ENCODE measurements at regions not wholly inside any gene's neighbourhood (a gene's known extent, or its start where the extent isn't known, plus 50 kb on each side); places are given as distances from the start of the nearest gene placed in this dataset.

- no peak for TF ChIP-seq CTCF (IDR thresholded peaks at IDR 0.05)
- Mint-ChIP-seq H3K27ac (ENCODE audit: unreplicated experiment) (no peak overlapping the region), H3K27me3 (ENCODE audit: low read depth) (no peaks in the 10 kb centered on the region), H3K36me3 (ENCODE audit: low read depth) (no peaks in the 10 kb centered on the region), H3K4me3 (ENCODE audit: unreplicated experiment) (no peak overlapping the region), H3K4me1 (ENCODE audit: low read depth) (no peaks in the 10 kb centered on the region), H3K9me3 (ENCODE audit: low read depth) (no peaks in the 10 kb centered on the region)
- no peak for DNase-seq (ENCODE audit: low spot score)
Measured at GRCh38 chr10:32161586-32161985, 105.4 kb upstream of the KIF5B start.

- H3K9me3 Mint-ChIP-seq (ENCODE audit: low read depth), result no peaks in the 10 kb centered on the region
- no peak overlapping the region for H3K27ac Mint-ChIP-seq (ENCODE audit: unreplicated experiment)
- H3K4me3 Mint-ChIP-seq (ENCODE audit: unreplicated experiment), result no peak overlapping the region
- no peaks in the 10 kb centered on the region for H3K27me3 Mint-ChIP-seq (ENCODE audit: low read depth)
- H3K4me1 Mint-ChIP-seq (ENCODE audit: low read depth), result peaks cover under 1% of the 10 kb centered on the region
- no peaks in the 10 kb centered on the region for H3K36me3 Mint-ChIP-seq (ENCODE audit: low read depth)
- TF ChIP-seq CTCF (IDR thresholded peaks at IDR 0.05), result no peak
- no peak for DNase-seq (ENCODE audit: low spot score)
Measured at GRCh38 chr10:32160864-32161263, 104.6 kb upstream of the KIF5B start.

GRCh38 chr10:32159264-32159663 lies 103.0 kb upstream of the KIF5B start:
- H3K9me3 Mint-ChIP-seq (ENCODE audit: low read depth), result peaks cover 5% of the 10 kb centered on the region
- no peak for DNase-seq (ENCODE audit: low spot score)
- no peaks in the 10 kb centered on the region for H3K27me3 Mint-ChIP-seq (ENCODE audit: low read depth)
- peaks cover 14% of the 10 kb centered on the region for H3K4me1 Mint-ChIP-seq (ENCODE audit: low read depth)
- no peak for TF ChIP-seq CTCF (IDR thresholded peaks at IDR 0.05)
- peaks cover 4% of the 10 kb centered on the region for H3K36me3 Mint-ChIP-seq (ENCODE audit: low read depth)
- H3K27ac Mint-ChIP-seq (ENCODE audit: unreplicated experiment), result no peak overlapping the region
- no peak overlapping the region for H3K4me3 Mint-ChIP-seq (ENCODE audit: unreplicated experiment)

- DNase-seq (ENCODE audit: low spot score), result no peak
- H3K27me3 Mint-ChIP-seq (ENCODE audit: low read depth), result no peaks in the 10 kb centered on the region
- no peak overlapping the region for H3K4me3 Mint-ChIP-seq (ENCODE audit: unreplicated experiment)
- peaks cover 12% of the 10 kb centered on the region for H3K9me3 Mint-ChIP-seq (ENCODE audit: low read depth)
- H3K27ac Mint-ChIP-seq (ENCODE audit: unreplicated experiment), result no peak overlapping the region
- peaks cover 14% of the 10 kb centered on the region for H3K4me1 Mint-ChIP-seq (ENCODE audit: low read depth)
- peaks cover 6% of the 10 kb centered on the region for H3K36me3 Mint-ChIP-seq (ENCODE audit: low read depth)
- no peak for TF ChIP-seq CTCF (IDR thresholded peaks at IDR 0.05)
Measured at GRCh38 chr10:32156031-32156495, 99.8 kb upstream of the KIF5B start.

- H3K27ac Mint-ChIP-seq (ENCODE audit: unreplicated experiment), result peak overlapping the region; percentile 88
- H3K4me1 Mint-ChIP-seq (ENCODE audit: low read depth), result peaks cover 21% of the 10 kb centered on the region
- H3K36me3 Mint-ChIP-seq (ENCODE audit: low read depth), result peaks cover 6% of the 10 kb centered on the region
- no peak for TF ChIP-seq CTCF (IDR thresholded peaks at IDR 0.05)
- no peak overlapping the region for H3K4me3 Mint-ChIP-seq (ENCODE audit: unreplicated experiment)
- H3K9me3 Mint-ChIP-seq (ENCODE audit: low read depth), result peaks cover 12% of the 10 kb centered on the region
- no peaks in the 10 kb centered on the region for H3K27me3 Mint-ChIP-seq (ENCODE audit: low read depth)
- no peak for DNase-seq (ENCODE audit: low spot score)
Measured at GRCh38 chr10:32155075-32155516, 98.9 kb upstream of the KIF5B start.

Measured in chondrocyte (in vitro differentiated cells).